Thoracic aorta (tissue), 2 donors: ENCODE measurements at regions not wholly inside any gene's neighbourhood (a gene's known extent, or its start where the extent isn't known, plus 50 kb on each side); places are given as distances from the start of the nearest gene placed in this dataset.

Source experiments
- ATAC-seq: fragments of 150-250 bp; one replicate; pipeline ENCODE4 v1.8.0; 2017; ENCODE audit warnings: low read depth; ENCODE audit not compliant: insufficient number of reproducible peaks, low FRiP score
- DNase-seq: peaks from one replicate; pipeline ENCODE4 v3.0.0-alpha.2; 2020; ENCODE audit warnings: low spot score
- H3K27ac ChIP-seq, 2 donors: fragments of 200-600 bp; sonication (generic); 1 replicate in 1 of 2; 2 replicates in 1 of 2; pipeline ENCODE4 v1.5.1; 2016; ENCODE audit warnings: mild to moderate bottlenecking in 2 of 2, moderate library complexity in 2 of 2
- H3K27me3 ChIP-seq: fragments of 200-600 bp; sonication (generic); replicated peaks from 2 replicates; pipeline ENCODE4 v1.6.0; 2016; ENCODE audit warnings: mild to moderate bottlenecking; ENCODE audit not compliant: insufficient read depth
- H3K36me3 ChIP-seq: fragments of 200-600 bp; sonication (generic); one replicate; pipeline ENCODE4 v1.5.1; 2016
- H3K4me1 ChIP-seq, 2 donors: fragments of 200-600 bp; sonication (generic); 1 replicate in 1 of 2; 2 replicates in 1 of 2; pipeline versions ENCODE4 v1.5.1 to v1.6.0; 2016; ENCODE audit warnings: low read depth in 2 of 2, mild to moderate bottlenecking in 1 of 2; ENCODE audit not compliant: control insufficient read depth in 1 of 2
- H3K4me3 ChIP-seq: fragments of 200-600 bp; sonication (generic); 2 replicates; pipeline ENCODE4 v1.5.1; 2016; ENCODE audit warnings: mild to moderate bottlenecking
- H3K9me3 ChIP-seq: fragments of 200-600 bp; sonication (generic); 2 replicates; pipeline ENCODE4 v1.5.1; 2016
- CTCF ChIP-seq: fragments of 200-600 bp; sonication (generic); IDR thresholded peaks from one replicate; pipeline ENCODE4 v1.5.1; 2019; ENCODE audit warnings: antibody characterized with exemption

GRCh38 chr12:18207266-18207665 lies 54.1 kb upstream of the PIK3C2G start:
- DNase-seq (no peak), ATAC-seq (no peak)
- Histone ChIP-seq H3K36me3 (no peaks in the 10 kb centered on the region), H3K27ac (no peak overlapping the region), H3K27me3 (no peaks in the 10 kb centered on the region), H3K9me3 (no peaks in the 10 kb centered on the region), H3K4me3 (no peak overlapping the region), H3K4me1 (no peaks in the 10 kb centered on the region)
- no peak for TF ChIP-seq CTCF

GRCh38 chr12:18206198-18206597 lies 55.1 kb upstream of the PIK3C2G start:
- Histone ChIP-seq H3K9me3 (no peaks in the 10 kb centered on the region), H3K27me3 (no peaks in the 10 kb centered on the region), H3K4me3 (no peak overlapping the region), H3K27ac (no peak overlapping the region), H3K36me3 (no peaks in the 10 kb centered on the region), H3K4me1 (no peaks in the 10 kb centered on the region)
- ATAC-seq (no peak), DNase-seq (no peak)
- no peak for TF ChIP-seq CTCF

- no peaks in the 10 kb centered on the region for H3K4me1 ChIP-seq
- H3K36me3 ChIP-seq = no peaks in the 10 kb centered on the region
- DNase-seq (no peak), ATAC-seq (no peak)
- no peak overlapping the region for H3K4me3 ChIP-seq
- H3K9me3 ChIP-seq = no peaks in the 10 kb centered on the region
- no peak for TF ChIP-seq CTCF
- no peak overlapping the region for H3K27ac ChIP-seq
- H3K27me3 ChIP-seq = no peaks in the 10 kb centered on the region
Observed at GRCh38 chr12:18204053-18204452, 57.3 kb upstream of the PIK3C2G start.

GRCh38 chr12:18192119-18192518 lies 69.2 kb upstream of the PIK3C2G start:
- ATAC-seq (no peak), DNase-seq (no peak)
- H3K4me1 ChIP-seq = no peaks in the 10 kb centered on the region
- H3K36me3 ChIP-seq = no peaks in the 10 kb centered on the region
- no peaks in the 10 kb centered on the region for H3K27me3 ChIP-seq
- H3K4me3 ChIP-seq = no peak overlapping the region
- no peak for TF ChIP-seq CTCF
- H3K9me3 ChIP-seq = no peaks in the 10 kb centered on the region
- H3K27ac ChIP-seq = no peak overlapping the region

GRCh38 chr12:18183141-18183540 lies 78.2 kb upstream of the PIK3C2G start:
- ATAC-seq = no peak
- no peaks in the 10 kb centered on the region for H3K36me3 ChIP-seq
- H3K27ac ChIP-seq = no peak overlapping the region
- no peaks in the 10 kb centered on the region for H3K9me3 ChIP-seq
- no peak overlapping the region for H3K4me3 ChIP-seq
- H3K27me3 ChIP-seq = no peaks in the 10 kb centered on the region
- no peak for DNase-seq
- no peak for TF ChIP-seq CTCF
- H3K4me1 ChIP-seq = no peaks in the 10 kb centered on the region
